Ovary (tissue), 7 donors: ENCODE measurements at regions not wholly inside any gene's neighbourhood (a gene's known extent, or its start where the extent isn't known, plus 50 kb on each side); places are given as distances from the start of the nearest gene placed in this dataset.

Experiments used
- DNase-seq, 5 donors: peaks; one replicate each; pipeline ENCODE4 v3.0.0-alpha.2; 2019 to 2020
- H3K27ac ChIP-seq, 2 donors: fragments of 200-600 bp; one replicate each; pipeline versions ENCODE4 v1.5.1 to v1.8.0; 2019 to 2022
- H3K27me3 ChIP-seq: fragments of 200-600 bp; one replicate; pipeline ENCODE4 v1.8.0; 2022
- H3K36me3 ChIP-seq: fragments of 200-600 bp; sonication (generic); one replicate; pipeline ENCODE4 v1.5.1; 2019
- H3K4me1 ChIP-seq: one replicate; pipeline ENCODE4 v1.8.1; 2013; ENCODE audit warnings: mild to moderate bottlenecking, moderate library complexity; ENCODE audit not compliant: insufficient read depth
- H3K4me3 ChIP-seq: fragments of 200-600 bp; sonication (generic); one replicate; pipeline ENCODE4 v1.5.1; 2017
- H3K9me3 ChIP-seq, 2 donors: fragments of 200-600 bp in 1 of 2; sonication (generic) in 1 of 2; one replicate each; pipeline versions ENCODE4 v1.5.1 to v1.8.1; 2013 to 2019; ENCODE audit warnings: mild to moderate bottlenecking in 1 of 2, moderate library complexity in 1 of 2
- EP300 ChIP-seq: sonication (generic); formaldehyde crosslinking; IDR thresholded peaks from one replicate; pipeline ENCODE4 v1.6.1; 2017; ENCODE audit warnings: antibody characterized with exemption
- POLR2A ChIP-seq: fragments of 450-650 bp; IDR thresholded peaks from one replicate; pipeline ENCODE4 v1.6.1; 2017; ENCODE audit warnings: antibody characterized with exemption, mild to moderate bottlenecking, moderate library complexity
- WGBS, 3 donors: extraction: QIAGEN DNeasy Blood & Tissue Kit in 1 of 3; methylation state at CpG; one replicate each; pipeline versions ENCODE4 v1.1.5 to v1.1.7; 2013 to 2017; 5-methylcytosine and 5-hydroxymethylcytosine counted together
- intact Hi-C, 4 donors: fragments of 100-400 bp; cut with DNase I; formaldehyde crosslinking; loops; one replicate each; pipeline versions ENCODE4 v1.11.0 to v1.15.1; 2022 to 2023
- TF ChIP-seq, protein P1 (sequence below), 3 donors: fragments of 450-650 bp in 2 of 3; fragments of 200-600 bp in 1 of 3; IDR thresholded peaks; one replicate each; pipeline versions ENCODE4 v1.5.1 to v1.8.0; 2016 to 2022; ENCODE audit warnings: antibody characterized with exemption in 3 of 3, mild to moderate bottlenecking in 1 of 3
- donor health status: DM: no; HTN: no; CAD: no; lungs with moderate emphysema.
- donor health status: DM: no; HTN: no; CAD: no.
- donor health status: Bipolar disorder and iron deficiency.
- donor health status: DM: no; HTN: no; CAD: no.
- donor health status: DM: yes; HTN: yes; CAD: no.

DNA sequence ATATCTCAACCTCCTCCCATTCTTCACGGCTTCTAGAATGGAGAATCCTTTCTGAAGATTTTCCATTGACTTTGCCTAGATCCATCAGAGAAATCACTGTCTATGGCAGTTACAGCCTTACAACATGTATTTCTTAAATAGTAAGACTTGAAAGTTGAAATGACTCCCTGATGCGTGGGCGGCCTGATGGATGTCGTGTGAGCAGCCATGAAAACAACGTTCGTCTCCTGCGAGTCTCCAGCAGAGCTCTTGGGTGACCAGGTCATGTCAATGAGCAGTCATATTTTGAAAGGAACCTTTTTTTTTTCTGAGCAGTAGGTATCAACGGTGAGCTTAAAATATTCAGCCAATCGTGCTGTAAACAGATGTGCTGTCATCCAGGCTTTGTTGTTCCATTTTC is 139.9 kb upstream of the C14orf180 start:
- Histone ChIP-seq H3K9me3 (no peaks in the 10 kb centered on the region), H3K36me3 (no peaks in the 10 kb centered on the region), H3K27me3 (no peaks in the 10 kb centered on the region), H3K4me3 (no peak overlapping the region), H3K4me1 (peaks cover 9% of the 10 kb centered on the region), H3K27ac (no peak overlapping the region)
- intact Hi-C loops, result no loop called here
- 64 to 69% (median 64%) methylated on average over 9 of the region's 9 CpGs for WGBS, 3 donors
- TF ChIP-seq EP300, result no peak
- TF ChIP-seq, protein P1, sequence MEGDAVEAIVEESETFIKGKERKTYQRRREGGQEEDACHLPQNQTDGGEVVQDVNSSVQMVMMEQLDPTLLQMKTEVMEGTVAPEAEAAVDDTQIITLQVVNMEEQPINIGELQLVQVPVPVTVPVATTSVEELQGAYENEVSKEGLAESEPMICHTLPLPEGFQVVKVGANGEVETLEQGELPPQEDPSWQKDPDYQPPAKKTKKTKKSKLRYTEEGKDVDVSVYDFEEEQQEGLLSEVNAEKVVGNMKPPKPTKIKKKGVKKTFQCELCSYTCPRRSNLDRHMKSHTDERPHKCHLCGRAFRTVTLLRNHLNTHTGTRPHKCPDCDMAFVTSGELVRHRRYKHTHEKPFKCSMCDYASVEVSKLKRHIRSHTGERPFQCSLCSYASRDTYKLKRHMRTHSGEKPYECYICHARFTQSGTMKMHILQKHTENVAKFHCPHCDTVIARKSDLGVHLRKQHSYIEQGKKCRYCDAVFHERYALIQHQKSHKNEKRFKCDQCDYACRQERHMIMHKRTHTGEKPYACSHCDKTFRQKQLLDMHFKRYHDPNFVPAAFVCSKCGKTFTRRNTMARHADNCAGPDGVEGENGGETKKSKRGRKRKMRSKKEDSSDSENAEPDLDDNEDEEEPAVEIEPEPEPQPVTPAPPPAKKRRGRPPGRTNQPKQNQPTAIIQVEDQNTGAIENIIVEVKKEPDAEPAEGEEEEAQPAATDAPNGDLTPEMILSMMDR (IDR thresholded peaks at IDR 0.05), result no peak
- no peak for TF ChIP-seq POLR2A
- DNase-seq, result no peak

DNA sequence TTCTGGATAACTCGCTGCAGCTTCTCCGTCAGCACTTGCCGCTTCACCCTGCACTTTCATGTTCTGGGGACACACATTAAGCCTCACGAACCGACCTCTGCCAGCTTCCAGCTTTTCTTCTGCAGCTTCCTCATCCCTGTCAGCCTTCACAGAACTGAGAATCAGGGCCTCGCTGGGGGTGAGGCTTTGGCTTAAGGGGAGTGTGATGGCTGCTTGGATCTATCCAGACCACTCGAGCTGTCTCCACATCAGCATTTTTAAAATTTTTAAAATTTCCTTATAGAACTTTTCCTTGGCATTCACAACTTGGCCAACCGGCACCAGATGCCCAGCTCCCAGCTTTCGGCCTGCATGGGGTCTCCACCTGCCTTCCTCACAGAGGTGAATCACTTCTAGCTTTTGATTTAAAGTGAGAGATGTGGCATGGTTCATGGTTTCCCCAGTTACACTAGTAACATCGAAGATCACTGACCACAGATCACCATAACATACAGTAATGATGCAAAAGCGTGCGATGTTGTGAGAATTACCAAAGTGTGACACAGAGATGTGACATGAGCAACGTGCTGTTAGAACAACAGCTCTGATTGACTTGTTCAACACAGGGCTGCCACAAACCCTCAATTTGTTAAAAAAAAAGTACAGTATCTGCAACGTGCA is 139.1 kb upstream of the C14orf180 start:
- intact Hi-C loops, result no loop called here
- peak in 1 of 5 donors; percentile 2 for DNase-seq
- TF ChIP-seq, protein P1 (IDR thresholded peaks at IDR 0.05), result no peak
- TF ChIP-seq EP300 (no peak), POLR2A (no peak)
- no peaks in the 10 kb centered on the region for H3K9me3 ChIP-seq
- no peaks in the 10 kb centered on the region for H3K27me3 ChIP-seq
- H3K4me3 ChIP-seq, result no peak overlapping the region
- peaks cover 9% of the 10 kb centered on the region for H3K4me1 ChIP-seq
- H3K36me3 ChIP-seq, result no peaks in the 10 kb centered on the region
- no peak overlapping the region for H3K27ac ChIP-seq
- 92 to 94% (median 94%) methylated on average over 14 of the region's 14 CpGs for WGBS, 3 donors

DNA sequence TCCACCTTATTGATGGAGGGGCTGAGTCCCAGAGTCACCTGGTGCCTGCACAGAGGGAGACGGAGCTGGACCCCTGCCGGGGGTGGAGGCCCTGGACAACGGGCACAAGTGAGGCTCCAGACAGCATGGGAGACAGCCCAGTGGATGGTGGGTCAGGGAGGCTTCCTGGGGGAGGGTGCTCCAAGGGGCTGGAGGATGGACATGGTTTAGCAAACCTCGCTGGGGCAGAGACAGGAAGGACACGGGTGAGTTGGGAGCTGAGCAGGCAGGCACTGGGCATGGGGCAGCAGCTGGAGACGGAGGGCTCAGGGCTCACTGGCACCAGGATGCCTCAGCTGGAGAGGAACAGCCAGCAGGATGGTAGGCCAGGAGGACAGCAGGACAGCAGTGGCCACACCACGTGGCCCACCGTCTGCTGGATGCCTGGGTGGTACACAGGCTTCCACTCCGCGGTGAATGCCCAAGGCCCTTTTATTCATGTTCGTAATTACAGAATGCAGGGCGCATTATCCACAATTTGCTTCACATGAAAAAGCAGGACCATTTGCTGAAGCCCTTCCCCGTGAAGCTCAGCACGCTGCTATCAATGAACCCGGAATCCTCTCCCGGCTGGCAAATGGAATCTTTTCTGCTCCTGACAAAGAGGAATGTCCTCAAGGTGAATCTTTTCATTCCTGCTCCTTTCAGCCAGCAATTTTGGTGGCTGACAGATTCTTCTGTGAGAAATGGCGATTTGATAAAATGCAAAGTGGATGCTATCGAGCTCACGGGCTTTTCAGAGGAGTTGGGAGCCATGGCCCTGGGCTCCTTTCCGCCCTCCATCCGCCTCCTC is 138.1 kb upstream of the C14orf180 start:
- WGBS, 3 donors, result 76 to 82% (median 80%) methylated on average over 21 of the region's 21 CpGs
- no peaks in the 10 kb centered on the region for H3K9me3 ChIP-seq
- DNase-seq, result peak in 1 of 5 donors; percentile 20

DNA sequence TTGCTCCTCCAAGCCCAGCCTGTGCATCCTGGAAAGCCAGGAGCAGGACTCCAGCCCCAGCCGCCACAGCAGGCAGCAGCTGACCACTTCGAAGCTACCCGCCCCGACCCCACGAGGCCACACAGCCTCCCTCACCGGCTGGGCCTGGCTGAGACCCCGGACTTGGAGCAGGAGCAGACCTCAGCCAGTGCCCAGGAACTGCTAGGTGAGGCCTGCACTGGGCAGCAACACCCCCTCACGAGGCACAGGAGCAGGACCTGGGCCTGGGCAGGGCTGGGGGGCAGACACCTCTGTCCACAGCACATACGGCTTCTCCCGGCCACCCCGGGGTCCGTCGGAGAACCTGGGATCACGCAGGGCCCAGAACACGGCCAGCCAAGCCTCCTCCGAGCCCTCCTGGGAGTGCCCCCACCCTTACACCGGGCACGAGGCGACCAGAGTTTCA is 137.4 kb upstream of the C14orf180 start:
- no peaks in the 10 kb centered on the region for H3K36me3 ChIP-seq
- TF ChIP-seq EP300 (no peak), POLR2A (no peak)
- TF ChIP-seq, protein P1 (IDR thresholded peaks at IDR 0.05), result no peak
- intact Hi-C loops, result no loop called here
- no peaks in the 10 kb centered on the region for H3K9me3 ChIP-seq
- 74 to 83% (median 78%) methylated on average over 18 to 19 of the region's 19 CpGs for WGBS, 3 donors
- no peaks in the 10 kb centered on the region for H3K27me3 ChIP-seq
- H3K4me1 ChIP-seq, result peaks cover under 1% of the 10 kb centered on the region
- H3K4me3 ChIP-seq, result no peak overlapping the region
- H3K27ac ChIP-seq, result no peak overlapping the region
- peak in 1 of 5 donors; percentile 25 for DNase-seq

More for the DNA sequence above, 138.1 kb upstream of the C14orf180 start:
- Histone ChIP-seq H3K4me3 (no peak overlapping the region), H3K27ac (no peak overlapping the region), H3K36me3 (no peaks in the 10 kb centered on the region), H3K4me1 (peaks cover 7% of the 10 kb centered on the region), H3K27me3 (no peaks in the 10 kb centered on the region)
- intact Hi-C loops, result no loop called here
- TF ChIP-seq EP300, result no peak
